Heart left ventricle (tissue), 13 donors: ENCODE measurements at regions not wholly inside any gene's neighbourhood (a gene's known extent, or its start where the extent isn't known, plus 50 kb on each side); places are given as distances from the start of the nearest gene placed in this dataset.

Experiments
- POLR2A ChIP-seq, 2 donors: fragments of 450-650 bp; IDR thresholded peaks; one replicate each; pipeline ENCODE4 v1.6.1; 2017; ENCODE audit warnings: antibody characterized with exemption in 2 of 2, mild to moderate bottlenecking in 2 of 2, moderate library complexity in 2 of 2
- TF ChIP-seq, protein P1 (sequence below), 12 donors: fragments of 200-600 bp; sonication (generic) in 4 of 12; IDR thresholded peaks; one replicate each; pipeline versions ENCODE4 v1.5.0 to v1.8.0; 2018 to 2022; ENCODE audit warnings: antibody characterized with exemption in 12 of 12, mild to moderate bottlenecking in 5 of 12
- donor health status: ischemic (EF 13 %, LVEDD 7.1; RV severe dilation, severe dysfunction).
- donor health status: DM: no; HTN: yes; CAD: no.
- donor health status: DM: no; HTN: no; CAD: no.
- donor health status: ischemic (EF 25% LVEDD 6.9; RV normal size, moderate dysfunction).
- donor health status: ischemic (EF 25% LVEDD 5.7; RV mildly dilated, moderate dysfunction).
- donor health status: ischemic (EF 35%, LVEDD 5.7; RV mildly dilated, moderate dysfunction).
- donor health status: nonischemic (EF 11% LVEDD 7.7; RV severe dilation, severe dysfunction).
- donor health status: DM: yes; HTN: yes; CAD: no.
- donor health status: PGD.
- donor health status: ischemic (EF 29% LVEDD 5.4; RV normal size, mild dysfunction).
- donor health status: nonischemic (EF 23%, LVEDD 6.1; RV moderate dilation, normal function).

DNA sequence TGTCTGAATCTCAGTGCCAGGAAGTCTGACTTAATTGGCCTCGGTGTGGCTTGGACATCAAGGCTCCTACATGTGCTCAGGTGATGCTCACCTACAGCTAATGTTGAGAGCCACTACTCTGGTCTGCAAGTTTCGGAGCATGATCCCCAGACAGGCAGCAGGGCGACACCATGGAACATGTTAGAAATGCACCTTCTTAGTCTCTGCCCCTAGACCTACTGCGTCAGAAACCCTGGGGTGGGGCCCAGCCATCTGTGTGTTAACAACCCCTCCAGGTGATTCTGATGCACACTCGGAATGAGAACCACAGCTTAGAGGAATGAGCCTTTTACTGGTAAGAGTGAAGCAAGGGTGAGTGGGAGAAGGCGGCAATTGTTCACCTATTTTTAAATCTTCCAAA, 86.9 kb upstream of the NABP1 start:
- TF ChIP-seq, protein P1, sequence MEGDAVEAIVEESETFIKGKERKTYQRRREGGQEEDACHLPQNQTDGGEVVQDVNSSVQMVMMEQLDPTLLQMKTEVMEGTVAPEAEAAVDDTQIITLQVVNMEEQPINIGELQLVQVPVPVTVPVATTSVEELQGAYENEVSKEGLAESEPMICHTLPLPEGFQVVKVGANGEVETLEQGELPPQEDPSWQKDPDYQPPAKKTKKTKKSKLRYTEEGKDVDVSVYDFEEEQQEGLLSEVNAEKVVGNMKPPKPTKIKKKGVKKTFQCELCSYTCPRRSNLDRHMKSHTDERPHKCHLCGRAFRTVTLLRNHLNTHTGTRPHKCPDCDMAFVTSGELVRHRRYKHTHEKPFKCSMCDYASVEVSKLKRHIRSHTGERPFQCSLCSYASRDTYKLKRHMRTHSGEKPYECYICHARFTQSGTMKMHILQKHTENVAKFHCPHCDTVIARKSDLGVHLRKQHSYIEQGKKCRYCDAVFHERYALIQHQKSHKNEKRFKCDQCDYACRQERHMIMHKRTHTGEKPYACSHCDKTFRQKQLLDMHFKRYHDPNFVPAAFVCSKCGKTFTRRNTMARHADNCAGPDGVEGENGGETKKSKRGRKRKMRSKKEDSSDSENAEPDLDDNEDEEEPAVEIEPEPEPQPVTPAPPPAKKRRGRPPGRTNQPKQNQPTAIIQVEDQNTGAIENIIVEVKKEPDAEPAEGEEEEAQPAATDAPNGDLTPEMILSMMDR (IDR thresholded peaks at IDR 0.05) = no peak
- no peak for TF ChIP-seq POLR2A (IDR thresholded peaks at IDR 0.05)
